ENCODE measurements at regions not wholly inside any gene's neighbourhood (a gene's known extent, or its start where the extent isn't known, plus 50 kb on each side); places are given as distances from the start of the nearest gene placed in this dataset.

GRCh38 chr6:14721103-14721758 lies 524.6 kb upstream of the JARID2 start:
- intact Hi-C loops (cut with DNase I) = no loop called here
- DNase-seq (ENCODE audit: low spot score) = no peak

- no peak for DNase-seq (ENCODE audit: low spot score)
- intact Hi-C loops (cut with DNase I) = no loop called here
Measured at GRCh38 chr6:14722001-14722562, 523.8 kb upstream of the JARID2 start.

GRCh38 chr6:14722704-14723103 lies 523.2 kb upstream of the JARID2 start:
- no peak for DNase-seq (ENCODE audit: low spot score)
- intact Hi-C loops (cut with DNase I) = no loop called here

- intact Hi-C loops (cut with DNase I) = no loop called here
- DNase-seq (ENCODE audit: low spot score) = no peak
Measured at GRCh38 chr6:14723535-14724086, 522.3 kb upstream of the JARID2 start.

- no peak for DNase-seq (ENCODE audit: low spot score)
- intact Hi-C loops (cut with DNase I) = no loop called here
Measured at GRCh38 chr6:14724549-14724948, 521.3 kb upstream of the JARID2 start.

- no peak for DNase-seq (ENCODE audit: low spot score)
- intact Hi-C loops (cut with DNase I) = no loop called here
Measured at GRCh38 chr6:14726816-14727493, 518.9 kb upstream of the JARID2 start.

- DNase-seq (ENCODE audit: low spot score) = no peak
- intact Hi-C loops (cut with DNase I) = no loop called here
Measured at GRCh38 chr6:14727494-14728395, 518.1 kb upstream of the JARID2 start.

- DNase-seq (ENCODE audit: low spot score) = no peak
- intact Hi-C loops (cut with DNase I) = no loop called here
Measured at GRCh38 chr6:14728396-14729024, 517.4 kb upstream of the JARID2 start.

GRCh38 chr6:14729129-14729871 lies 516.6 kb upstream of the JARID2 start:
- DNase-seq (ENCODE audit: low spot score) = no peak
- intact Hi-C loops (cut with DNase I) = no loop called here

- intact Hi-C loops (cut with DNase I) = no loop called here
- no peak for DNase-seq (ENCODE audit: low spot score)
Measured at GRCh38 chr6:14730654-14731053, 515.2 kb upstream of the JARID2 start.

- DNase-seq (ENCODE audit: low spot score) = no peak
Measured at GRCh38 chr6:14731611-14732010, 514.3 kb upstream of the JARID2 start.

GRCh38 chr6:14732226-14732843 lies 513.5 kb upstream of the JARID2 start:
- DNase-seq (ENCODE audit: low spot score) = no peak

More at GRCh38 chr6:14731611-14732010, 514.3 kb upstream of the JARID2 start:
- intact Hi-C loops (cut with DNase I) = no loop called here

GRCh38 chr6:14732844-14733757 lies 512.8 kb upstream of the JARID2 start:
- intact Hi-C loops (cut with DNase I) = no loop called here
- no peak for DNase-seq (ENCODE audit: low spot score)

More at GRCh38 chr6:14732226-14732843, 513.5 kb upstream of the JARID2 start:
- intact Hi-C loops (cut with DNase I) = no loop called here

GRCh38 chr6:14734052-14734415 lies 511.8 kb upstream of the JARID2 start:
- intact Hi-C loops (cut with DNase I) = no loop called here

GRCh38 chr6:14734416-14735340 lies 511.2 kb upstream of the JARID2 start:
- intact Hi-C loops (cut with DNase I) = no loop called here
- no peak for DNase-seq (ENCODE audit: low spot score)

More at GRCh38 chr6:14734052-14734415, 511.8 kb upstream of the JARID2 start:
- no peak for DNase-seq (ENCODE audit: low spot score)

- intact Hi-C loops (cut with DNase I) = no loop called here
- no peak for DNase-seq (ENCODE audit: low spot score)
Measured at GRCh38 chr6:14735956-14736486, 509.8 kb upstream of the JARID2 start.

Measured in cardiac septum (tissue), 1 donor.